SK-MEL-5 (cell line): ENCODE measurements at regions not wholly inside any gene's neighbourhood (a gene's known extent, or its start where the extent isn't known, plus 50 kb on each side); places are given as distances from the start of the nearest gene placed in this dataset.
"Not testable (repeated sequence)": the region's sequence is repeated elsewhere in the genome, so short reads cannot be mapped to it uniquely, and the experiment has no call there.

Experiments used
- DNase-seq: peaks from one replicate; pipeline ENCODE4 v3.0.0-alpha.2; 2016; ENCODE audit warnings: low read depth, low spot score
- in situ Hi-C: cut with HindIII; loops from 2 replicates; pipeline ENCODE4 v1.10.0; 2016; ENCODE audit warnings: low sequenced_read_pairs, high pct_unique_total_duplicates, low pct_unique_long_range_greater_than_20kb

DNA sequence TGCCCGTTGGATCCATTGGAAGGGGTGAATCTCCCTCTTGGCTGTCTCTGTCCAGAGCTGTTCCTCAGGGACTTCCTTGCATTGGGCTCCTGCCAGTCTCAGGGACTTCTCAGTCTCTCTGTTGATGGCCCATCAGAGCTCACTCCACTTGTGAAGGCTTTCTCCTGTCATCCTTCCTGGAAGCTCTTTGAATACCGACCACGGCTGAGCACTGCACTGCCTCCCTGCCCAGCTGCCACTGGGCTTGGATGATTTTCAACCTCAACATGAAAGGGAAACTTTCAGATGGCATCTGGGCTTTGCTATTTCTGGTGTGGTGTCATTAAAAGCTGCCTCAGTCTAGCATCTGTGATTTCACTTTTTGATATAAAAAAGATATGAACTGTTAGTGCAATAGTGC is 66.1 kb upstream of the ANKRD10 start:
- DNase-seq = no peak
- in situ Hi-C loops = no loop called here

DNA sequence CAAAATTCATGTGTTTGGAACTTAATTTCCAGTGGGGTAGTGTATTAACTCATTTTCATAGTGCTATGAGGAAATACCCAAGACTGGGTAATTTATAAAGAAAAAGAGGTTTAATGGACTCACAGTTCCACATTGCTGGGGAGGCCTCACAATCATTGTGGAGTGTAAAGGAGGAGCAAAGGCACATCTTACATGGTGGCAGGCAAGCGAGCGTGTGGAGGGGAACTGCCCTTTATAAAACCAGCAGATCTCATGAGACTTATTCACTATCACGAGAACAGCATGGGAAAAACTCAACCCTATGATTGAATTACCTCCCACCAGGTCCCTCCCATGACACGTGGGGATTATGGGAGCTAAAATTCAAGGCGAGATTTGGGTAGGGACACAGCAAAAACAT is 64.3 kb upstream of the ANKRD10 start:
- DNase-seq, in situ Hi-C loops: not testable (repeated sequence)

GRCh38 chr13:110978390-110978789 is 63.5 kb upstream of the ANKRD10 start:
- no peak for DNase-seq
- in situ Hi-C loops = no loop called here

GRCh38 chr13:110976785-110977184 is 61.9 kb upstream of the ANKRD10 start:
- no peak for DNase-seq
- in situ Hi-C loops = no loop called here

GRCh38 chr13:110973007-110973700 is 58.3 kb upstream of the ANKRD10 start:
- DNase-seq = no peak
- in situ Hi-C loops = no loop called here

DNA sequence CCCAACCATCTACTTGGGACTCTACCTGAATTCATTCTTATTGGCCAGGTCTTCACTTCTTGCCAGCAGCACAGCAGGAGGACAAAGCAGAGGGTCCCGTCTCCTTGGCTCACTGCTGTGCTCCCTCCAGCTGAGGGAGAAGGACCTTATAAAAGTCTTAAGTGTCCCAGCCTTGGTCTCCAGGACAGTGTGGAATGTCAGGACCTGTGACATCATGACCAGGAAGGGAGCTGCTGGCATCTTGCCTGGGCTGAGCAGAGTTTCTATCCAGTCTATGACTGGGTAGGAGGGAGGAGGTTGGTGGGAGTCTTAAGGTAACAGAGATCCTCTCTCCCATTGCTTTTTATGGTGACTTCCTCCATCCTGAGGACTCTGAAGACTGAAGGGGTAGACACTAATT is 56.6 kb upstream of the ANKRD10 start:
- no peak for DNase-seq
- in situ Hi-C loops = no loop called here

GRCh38 chr13:110967156-110967855 is 52.4 kb upstream of the ANKRD10 start:
- DNase-seq, in situ Hi-C loops: not testable (repeated sequence)

DNA sequence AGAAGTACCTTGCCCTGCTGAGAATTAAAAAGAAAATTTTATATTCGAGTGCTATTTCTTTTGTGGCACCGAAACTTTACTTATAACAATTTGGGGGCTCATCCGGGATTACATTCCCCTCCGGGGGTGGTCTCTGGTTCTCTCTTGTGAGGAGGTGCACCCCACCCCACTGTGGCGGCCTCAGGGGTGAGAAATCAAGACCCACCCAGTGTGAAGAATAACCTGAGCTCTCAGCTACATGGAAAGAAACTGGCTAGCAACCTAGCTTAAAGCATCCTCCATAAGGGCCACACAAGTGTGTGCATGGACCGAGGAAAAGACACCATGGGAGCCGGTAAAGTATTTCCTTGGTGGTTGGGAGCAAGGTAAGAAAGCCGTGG is 50.9 kb upstream of the ANKRD10 start:
- in situ Hi-C loops = no loop called here
- DNase-seq = no peak

- in situ Hi-C loops = no loop called here
- no peak for DNase-seq
Measured at GRCh38 chr13:110965038-110965754, 50.3 kb upstream of the ANKRD10 start.
